ENCODE measurements at regions not wholly inside any gene's neighbourhood (a gene's known extent, or its start where the extent isn't known, plus 50 kb on each side); places are given as distances from the start of the nearest gene placed in this dataset.

DNA sequence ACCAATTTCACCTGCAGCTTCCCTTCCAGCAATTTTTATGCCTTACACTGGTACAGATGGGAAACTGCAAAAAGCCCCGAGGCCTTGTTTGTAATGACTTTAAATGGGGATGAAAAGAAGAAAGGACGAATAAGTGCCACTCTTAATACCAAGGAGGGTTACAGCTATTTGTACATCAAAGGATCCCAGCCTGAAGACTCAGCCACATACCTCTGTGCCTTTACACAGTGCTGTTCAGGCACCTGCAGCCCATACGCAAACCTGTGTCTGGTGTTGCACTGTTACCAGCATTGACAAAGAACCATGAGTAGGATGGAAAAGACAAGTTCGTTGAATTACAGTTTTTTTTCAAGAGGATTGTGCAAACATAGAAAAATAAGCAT, 432.0 kb upstream of the OR4E1 start:
- TF ChIP-seq CTCF (optimal IDR thresholded peaks at IDR 0.05 in 1 of 3, IDR thresholded peaks at IDR 0.05 in 1 of 3, conservative IDR thresholded peaks at IDR 0.05 in 1 of 3; ENCODE audit: extremely low read depth in 1 of 3, insufficient read depth in 2 of 3, low read length in 3 of 3) (no peak), EZH2 (IDR thresholded peaks at IDR 0.05; ENCODE audit: low read length) (no peak)
